ENCODE measurements at regions not wholly inside any gene's neighbourhood (a gene's known extent, or its start where the extent isn't known, plus 50 kb on each side); places are given as distances from the start of the nearest gene placed in this dataset.

GRCh38 chr10:28111712-28112111 is 112.8 kb upstream of the ODAD2 start:
- TF ChIP-seq CTCF (IDR thresholded peaks at IDR 0.05) (no peak), POLR2A (IDR thresholded peaks at IDR 0.05) (no peak), POLR2AphosphoS5 (IDR thresholded peaks at IDR 0.05) (no peak), EP300 (IDR thresholded peaks at IDR 0.05) (no peak)

Data from upper lobe of left lung (tissue), 4 donors.